ENCODE measurements at regions not wholly inside any gene's neighbourhood (a gene's known extent, or its start where the extent isn't known, plus 50 kb on each side); places are given as distances from the start of the nearest gene placed in this dataset.

- no peaks in the 10 kb centered on the region for H3K36me3 ChIP-seq
- no peak overlapping the region for H3K27ac ChIP-seq
- no peak for DNase-seq
- intact Hi-C loops (cut with DNase I; ENCODE audit: low total_unique reads), result no loop called here
- H3K4me1 ChIP-seq, result no peaks in the 10 kb centered on the region
- 77 to 85% (median 78%) methylated on average over 1 of the region's 1 CpG for WGBS, 5 donors
- H3K4me3 ChIP-seq, result no peak overlapping the region
- no peak for TF ChIP-seq POLR2AphosphoS5 (IDR thresholded peaks at IDR 0.05)
- TF ChIP-seq POLR2A (IDR thresholded peaks at IDR 0.05), result no peak
- no peak for TF ChIP-seq CTCF (IDR thresholded peaks at IDR 0.05 in 8 of 11, conservative IDR thresholded peaks at IDR 0.05 in 3 of 11)
- no peaks in the 10 kb centered on the region for H3K27me3 ChIP-seq (replicated peaks in 1 of 7)
- H3K9me3 ChIP-seq, result no peaks in the 10 kb centered on the region
Observed at GRCh38 chr2:142200062-142200461, 69.2 kb upstream of the LRP1B start.

- no peak for DNase-seq
- no peaks in the 10 kb centered on the region for H3K9me3 ChIP-seq
- H3K27ac ChIP-seq, result no peak overlapping the region
- TF ChIP-seq POLR2A (IDR thresholded peaks at IDR 0.05) (no peak), CTCF (IDR thresholded peaks at IDR 0.05 in 8 of 11, conservative IDR thresholded peaks at IDR 0.05 in 3 of 11) (no peak), POLR2AphosphoS5 (IDR thresholded peaks at IDR 0.05) (no peak)
- intact Hi-C loops (cut with DNase I; ENCODE audit: low total_unique reads), result no loop called here
- 55 to 88% (median 74%) methylated on average over 2 of the region's 2 CpGs for WGBS, 5 donors
- no peaks in the 10 kb centered on the region for H3K4me1 ChIP-seq
- H3K36me3 ChIP-seq, result no peaks in the 10 kb centered on the region
- no peak overlapping the region for H3K4me3 ChIP-seq
- no peaks in the 10 kb centered on the region for H3K27me3 ChIP-seq (replicated peaks in 1 of 7)
Observed at GRCh38 chr2:142199073-142199472, 68.3 kb upstream of the LRP1B start.

GRCh38 chr2:142190805-142191204, 60.0 kb upstream of the LRP1B start:
- H3K27ac ChIP-seq, result no peak overlapping the region
- no peaks in the 10 kb centered on the region for H3K27me3 ChIP-seq (replicated peaks in 1 of 7)
- no peak overlapping the region for H3K4me3 ChIP-seq
- H3K9me3 ChIP-seq, result no peaks in the 10 kb centered on the region
- intact Hi-C loops (cut with DNase I; ENCODE audit: low total_unique reads), result no loop called here
- H3K4me1 ChIP-seq, result peaks cover 0 to 3% (median 0%) of the 10 kb centered on the region in 6 donors
- no peak for DNase-seq
- 50 to 83% (median 63%) methylated on average over 1 of the region's 1 CpG for WGBS, 5 donors
- no peaks in the 10 kb centered on the region for H3K36me3 ChIP-seq
- TF ChIP-seq CTCF (IDR thresholded peaks at IDR 0.05 in 8 of 11, conservative IDR thresholded peaks at IDR 0.05 in 3 of 11) (no peak), POLR2AphosphoS5 (IDR thresholded peaks at IDR 0.05) (no peak), POLR2A (IDR thresholded peaks at IDR 0.05) (no peak)

GRCh38 chr2:142189501-142189900, 58.7 kb upstream of the LRP1B start:
- H3K4me3 ChIP-seq, result no peak overlapping the region
- DNase-seq, result no peak
- no peaks in the 10 kb centered on the region for H3K27me3 ChIP-seq (replicated peaks in 1 of 7)
- H3K4me1 ChIP-seq, result peaks cover 0 to 3% (median 0%) of the 10 kb centered on the region in 6 donors
- no peak overlapping the region for H3K27ac ChIP-seq
- H3K9me3 ChIP-seq, result no peaks in the 10 kb centered on the region
- H3K36me3 ChIP-seq, result no peaks in the 10 kb centered on the region
- 74 to 88% (median 76%) methylated on average over 1 of the region's 1 CpG for WGBS, 5 donors
- TF ChIP-seq POLR2AphosphoS5 (IDR thresholded peaks at IDR 0.05), result no peak
- no peak for TF ChIP-seq CTCF (IDR thresholded peaks at IDR 0.05 in 8 of 11, conservative IDR thresholded peaks at IDR 0.05 in 3 of 11)
- TF ChIP-seq POLR2A (IDR thresholded peaks at IDR 0.05), result no peak
- intact Hi-C loops (cut with DNase I; ENCODE audit: low total_unique reads), result no loop called here
